ENCODE measurements at regions not wholly inside any gene's neighbourhood (a gene's known extent, or its start where the extent isn't known, plus 50 kb on each side); places are given as distances from the start of the nearest gene placed in this dataset.

GRCh38 chr5:167973126-167973525 lies 318.3 kb upstream of the WWC1 start:
- TF ChIP-seq CC2D1A (CRISPR knock-in tag; IDR thresholded peaks at IDR 0.05) (no peak), ZNF292 (CRISPR knock-in tag; IDR thresholded peaks at IDR 0.05; ENCODE audit: borderline replicate concordance, low read depth) (no peak), PHB2 (IDR thresholded peaks at IDR 0.05; ENCODE audit: partially characterized antibody) (no peak), ZFP1 (CRISPR knock-in tag; IDR thresholded peaks at IDR 0.05) (no peak), ZNF777 (CRISPR knock-in tag; IDR thresholded peaks at IDR 0.05) (no peak), SIN3A (IDR thresholded peaks at IDR 0.05; ENCODE audit: borderline replicate concordance, low read depth, low read length) (no peak), ARID4A (CRISPR knock-in tag; IDR thresholded peaks at IDR 0.05; ENCODE audit: borderline replicate concordance) (no peak), ARNT (IDR thresholded peaks at IDR 0.05) (no peak), FOXC1 (CRISPR knock-in tag; IDR thresholded peaks at IDR 0.05; ENCODE audit: borderline replicate concordance) (no peak), ZMAT5 (CRISPR knock-in tag; IDR thresholded peaks at IDR 0.05; ENCODE audit: borderline replicate concordance, low read depth) (no peak), CBX5 (CRISPR knock-in tag; IDR thresholded peaks at IDR 0.05; ENCODE audit: borderline replicate concordance) (no peak), HNRNPH1 (optimal IDR thresholded peaks at IDR 0.05; ENCODE audit: low read depth, low read length) (no peak), ZNF639 (CRISPR knock-in tag; conservative IDR thresholded peaks at IDR 0.05) (no peak)
